Stimulated activated CD8-positive, alpha-beta memory T cell treated with anti-CD3 and anti-CD28 coated beads, Interleukin-15, amount 100 ng/mL, for 48 hours (primary cell): ENCODE measurements at regions not wholly inside any gene's neighbourhood (a gene's known extent, or its start where the extent isn't known, plus 50 kb on each side); places are given as distances from the start of the nearest gene placed in this dataset.

Experiments
- DNase-seq, 2 donors: peaks; one replicate each; pipeline ENCODE4 v3.0.0-alpha.2; 2020; ENCODE audit warnings: low read depth in 2 of 2

DNA sequence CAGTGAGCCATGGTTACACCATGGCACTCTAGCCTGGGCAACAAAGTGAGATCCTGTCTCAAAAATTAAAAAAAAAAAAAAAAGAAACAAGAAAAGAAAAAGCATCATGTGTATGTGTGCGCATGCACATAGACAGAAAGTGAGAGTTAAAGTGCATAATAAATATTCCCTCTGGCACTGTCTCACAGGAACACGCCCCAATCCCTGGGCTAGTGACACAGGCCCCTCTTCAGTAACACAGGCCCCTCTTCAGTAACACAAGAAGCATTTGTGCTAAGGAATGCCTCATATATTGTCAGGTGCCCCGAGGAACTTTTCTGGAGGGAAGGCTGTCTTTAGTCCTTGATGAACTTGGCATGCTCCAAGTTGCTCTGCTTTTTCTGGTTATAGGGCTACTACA is 57.5 kb downstream of the RPL27A start:
- no peak for DNase-seq

DNA sequence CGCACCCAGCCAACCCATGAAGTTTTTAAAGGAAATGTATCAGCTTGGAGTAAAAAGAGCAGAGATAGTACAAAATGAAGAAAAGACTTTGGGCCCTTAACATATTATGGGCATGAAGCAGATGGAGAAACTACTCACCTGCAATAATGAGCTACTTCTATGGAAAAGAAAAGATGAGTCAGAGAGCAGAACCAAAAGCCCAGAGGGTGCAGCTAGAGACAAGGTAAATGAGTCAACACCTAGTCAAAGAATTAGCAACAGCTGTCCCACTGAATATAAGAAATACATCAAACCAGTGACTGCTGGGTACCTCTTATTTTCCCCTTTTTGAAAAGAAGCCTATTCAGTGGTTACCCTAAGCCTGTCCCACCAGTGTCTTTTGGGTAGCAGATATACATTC is 61.8 kb downstream of the RPL27A start:
- no peak for DNase-seq

- DNase-seq: no peak
Observed at GRCh38 chr11:8745431-8746253, 63.0 kb downstream of the RPL27A start.

GRCh38 chr11:8746331-8746974 is 63.9 kb downstream of the RPL27A start:
- DNase-seq: no peak

- DNase-seq: no peak
Observed at GRCh38 chr11:8747173-8747572, 64.6 kb downstream of the RPL27A start.

DNA sequence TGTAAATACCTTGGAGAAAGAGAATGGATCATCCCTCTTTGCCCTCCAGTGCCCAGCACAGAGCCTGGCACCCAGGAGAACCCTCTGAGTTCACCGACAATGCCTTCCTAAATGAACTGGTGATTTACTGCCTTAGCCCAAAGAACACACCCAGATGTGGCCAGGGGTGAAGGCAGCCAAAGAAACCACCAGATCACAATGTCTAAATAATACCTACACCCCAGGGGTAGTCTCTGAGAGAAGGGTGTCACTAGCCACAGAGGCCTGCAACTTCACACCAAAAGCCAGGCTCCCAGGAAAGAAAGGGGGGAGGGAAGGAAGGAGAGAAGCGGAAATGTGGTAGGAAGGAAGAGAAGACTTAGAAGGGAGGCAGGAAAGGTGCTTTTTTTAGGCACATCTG is 65.7 kb downstream of the RPL27A start:
- DNase-seq: no peak

GRCh38 chr11:8749202-8749601 is 66.6 kb downstream of the RPL27A start:
- DNase-seq: no peak

- no peak for DNase-seq
Observed at GRCh38 chr11:8754241-8754640, 71.6 kb downstream of the RPL27A start.

DNA sequence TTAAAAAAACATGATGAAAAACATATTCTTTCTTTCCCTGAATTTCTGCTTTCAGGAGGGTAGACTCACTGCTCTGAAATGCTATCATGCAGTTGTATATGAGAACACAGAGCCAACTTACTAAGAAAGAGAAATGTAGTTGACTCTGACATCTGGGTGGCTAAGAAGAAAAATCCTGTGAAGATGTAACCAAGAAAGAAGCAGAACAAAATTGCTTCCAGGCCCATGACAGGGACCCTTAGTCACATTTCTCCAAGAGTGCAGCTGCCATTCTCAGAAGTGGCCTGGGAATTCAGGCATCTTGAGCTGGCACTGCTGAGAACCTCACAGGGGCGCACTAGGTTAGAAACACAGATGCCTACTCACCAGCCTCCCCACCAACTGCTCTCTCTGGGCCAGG is 73.6 kb downstream of the RPL27A start:
- no peak for DNase-seq

- DNase-seq: no peak
Observed at GRCh38 chr11:8757047-8757446, 74.5 kb downstream of the RPL27A start.

DNA sequence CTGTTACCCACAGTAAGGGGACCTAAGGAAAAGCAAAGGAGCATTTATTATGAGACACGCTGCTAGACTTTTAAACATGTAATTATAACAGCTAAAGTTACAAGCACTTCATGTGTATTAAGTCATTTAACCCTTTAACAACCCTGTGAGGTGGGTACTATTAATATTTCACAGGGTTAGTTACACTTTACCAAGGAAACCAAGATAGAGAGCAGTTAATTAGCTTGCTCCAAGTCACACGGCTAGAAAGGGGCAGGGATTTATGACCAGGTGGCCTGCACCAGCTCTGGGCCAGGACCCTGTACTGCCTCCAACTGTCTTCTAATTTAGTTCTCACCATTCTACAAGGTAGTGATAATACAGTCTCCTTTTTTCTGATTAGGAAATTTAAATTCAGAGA is 74.9 kb downstream of the RPL27A start:
- DNase-seq: no peak

DNA sequence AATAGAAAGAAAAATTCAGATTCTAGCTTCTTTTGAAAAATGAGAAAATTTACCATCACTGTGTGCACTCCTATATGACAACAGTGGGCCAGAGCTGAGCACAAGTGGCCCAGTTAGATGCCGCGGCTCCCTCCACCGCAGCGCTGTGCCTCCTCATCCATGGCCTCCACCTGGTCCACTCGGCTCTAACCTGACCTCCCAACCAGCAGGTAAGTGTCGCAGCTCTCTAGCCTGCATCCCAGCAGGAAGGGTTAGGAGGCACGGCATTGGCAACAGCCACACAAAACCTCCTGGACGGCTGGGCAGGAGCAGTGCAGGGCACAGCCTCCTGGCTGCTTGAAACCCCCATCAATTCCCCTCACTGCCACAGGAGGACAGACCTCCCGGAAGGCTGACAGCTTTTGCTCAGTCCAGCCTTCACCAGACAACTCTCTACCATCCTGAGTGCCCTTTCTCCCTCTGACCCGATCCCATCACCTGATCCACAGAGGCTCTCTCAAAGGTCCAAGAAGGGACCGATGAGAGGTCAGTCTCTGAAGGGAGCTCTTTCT is 76.1 kb downstream of the RPL27A start:
- DNase-seq: no peak

- no peak for DNase-seq
Observed at GRCh38 chr11:8759634-8760033, 77.0 kb downstream of the RPL27A start.

DNA sequence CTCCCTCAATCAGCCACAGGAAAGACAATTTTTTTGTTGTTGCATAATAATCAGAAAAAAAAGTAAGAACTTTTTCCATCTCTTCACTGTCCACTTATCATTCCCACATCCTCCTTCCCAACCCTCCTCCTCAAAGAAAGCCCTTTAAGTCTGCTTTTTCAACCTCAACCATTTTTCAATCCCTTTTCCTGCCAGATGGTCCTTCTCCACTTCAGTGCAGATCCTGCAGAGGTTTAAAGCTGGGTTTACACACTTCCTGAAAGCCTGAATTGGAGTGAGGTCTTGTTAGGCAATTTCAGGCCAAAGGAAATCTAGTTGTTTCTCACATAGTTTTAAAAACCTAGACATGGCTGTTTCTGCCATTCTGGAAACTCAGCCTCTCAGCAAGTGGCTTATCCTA is 78.3 kb downstream of the RPL27A start:
- no peak for DNase-seq

- DNase-seq: no peak
Observed at GRCh38 chr11:8763070-8763685, 80.6 kb downstream of the RPL27A start.

DNA sequence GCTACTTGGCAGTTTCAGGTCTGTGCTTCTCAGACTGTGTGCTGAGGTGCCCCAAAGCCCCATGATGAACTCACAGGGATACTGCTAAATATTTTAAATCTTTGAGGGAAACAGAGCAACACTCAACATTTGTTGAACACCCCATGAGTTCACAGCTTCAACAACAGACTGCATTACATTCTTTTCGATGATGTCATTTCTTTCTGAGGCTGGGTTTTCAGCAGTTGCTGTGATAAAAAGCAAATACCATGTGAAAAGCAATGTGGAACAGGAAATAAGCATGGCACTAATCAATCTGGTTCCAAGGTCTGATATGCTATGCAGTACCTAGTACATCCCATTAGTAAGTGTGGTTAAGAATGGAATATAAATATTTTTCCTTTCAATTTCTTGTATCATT is 82.7 kb downstream of the RPL27A start:
- DNase-seq: no peak

GRCh38 chr11:8766043-8766987 is 83.7 kb downstream of the RPL27A start:
- no peak for DNase-seq

DNA sequence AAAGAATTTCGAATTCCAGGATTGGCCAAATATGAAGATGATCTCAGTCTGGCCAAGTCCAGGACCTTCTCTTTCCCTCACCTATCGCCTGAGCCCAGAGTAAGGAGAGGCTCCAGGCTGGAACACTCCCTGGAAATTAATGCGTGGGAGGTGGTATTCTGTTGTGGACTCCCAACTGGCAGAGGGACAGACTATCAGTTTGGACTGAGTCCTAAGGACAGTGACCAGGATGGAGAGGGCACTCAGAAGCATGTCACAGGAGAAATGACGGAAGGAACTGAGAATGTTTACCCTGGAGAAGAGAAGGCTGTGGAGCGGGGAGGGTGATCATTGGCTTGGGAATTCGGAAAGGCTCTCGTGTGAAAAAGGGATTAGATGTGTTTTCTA is 84.4 kb downstream of the RPL27A start:
- no peak for DNase-seq

GRCh38 chr11:8767466-8768142 is 85.0 kb downstream of the RPL27A start:
- DNase-seq: no peak

GRCh38 chr11:8768625-8769333 is 86.2 kb downstream of the RPL27A start:
- no peak for DNase-seq
